Neutrophil (primary cell): ENCODE measurements at regions not wholly inside any gene's neighbourhood (a gene's known extent, or its start where the extent isn't known, plus 50 kb on each side); places are given as distances from the start of the nearest gene placed in this dataset.

Source experiments
- H3K27ac ChIP-seq: fragments of 200-600 bp; sonication (generic); 2 replicates; pipeline ENCODE4 v1.5.1; 2016; ENCODE audit warnings: mild to moderate bottlenecking, moderate library complexity
- H3K27me3 ChIP-seq: fragments of 200-600 bp; sonication (generic); 2 replicates; pipeline ENCODE4 v1.6.0; 2016; ENCODE audit warnings: mild to moderate bottlenecking
- H3K36me3 ChIP-seq: fragments of 200-600 bp; sonication (generic); 2 replicates; pipeline ENCODE4 v1.5.1; 2017
- H3K4me1 ChIP-seq, 2 experiments: fragments of 200-600 bp in 1 of 2; sonication (generic) in 1 of 2; 1 replicate in 1 of 2; 2 replicates in 1 of 2; pipeline versions ENCODE4 v1.5.1 to v1.6.1; 2013 to 2016; ENCODE audit warnings: low read depth in 1 of 2, low read length in 1 of 2, mild to moderate bottlenecking in 1 of 2, moderate library complexity in 1 of 2; ENCODE audit not compliant: control insufficient read depth in 1 of 2, insufficient read depth in 1 of 2
- H3K4me3 ChIP-seq, 2 experiments: fragments of 200-600 bp in 1 of 2; sonication (generic) in 1 of 2; 1 replicate in 1 of 2; 2 replicates in 1 of 2; pipeline ENCODE4 v1.5.1; 2013 to 2016; ENCODE audit warnings: low read depth in 1 of 2, low read length in 1 of 2, mild to moderate bottlenecking in 1 of 2, moderate library complexity in 1 of 2
- H3K9me3 ChIP-seq: fragments of 200-600 bp; sonication (generic); 2 replicates; pipeline ENCODE4 v1.5.1; 2016
- CTCF ChIP-seq: fragments of 200-600 bp; sonication (generic); IDR thresholded peaks from 2 replicates; pipeline ENCODE4 v1.5.1; 2016; ENCODE audit warnings: antibody characterized with exemption

DNA sequence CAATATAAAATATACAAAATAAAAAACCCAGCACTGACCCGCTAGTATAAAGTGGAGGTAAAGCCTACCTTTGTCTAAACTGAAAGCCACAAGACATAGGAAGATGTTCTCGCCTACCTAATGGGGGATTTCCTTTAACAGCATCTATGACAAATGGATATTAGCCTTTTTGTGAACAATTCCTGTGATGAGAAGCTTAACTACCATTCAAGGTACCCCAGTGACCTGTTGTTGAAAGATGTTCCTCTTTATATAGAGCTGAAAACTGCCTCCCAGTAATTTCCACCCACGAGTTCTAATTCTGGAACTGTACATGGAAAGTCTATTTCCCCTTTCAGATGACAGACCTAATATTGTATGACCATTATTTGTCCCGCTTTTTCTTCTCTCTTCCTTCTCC, 109.8 kb upstream of the RASGRP1 start:
- Histone ChIP-seq H3K36me3 (no peaks in the 10 kb centered on the region), H3K4me1 (peaks cover 5 to 9% of the 10 kb centered on the region in 2 experiments), H3K27ac (no peak overlapping the region), H3K27me3 (no peaks in the 10 kb centered on the region), H3K4me3 (no peak overlapping the region), H3K9me3 (no peaks in the 10 kb centered on the region)
- no peak for TF ChIP-seq CTCF

- Histone ChIP-seq H3K36me3 (no peaks in the 10 kb centered on the region), H3K9me3 (no peaks in the 10 kb centered on the region), H3K27ac (no peak overlapping the region), H3K27me3 (no peaks in the 10 kb centered on the region), H3K4me3 (no peak overlapping the region), H3K4me1 (no peaks in the 10 kb centered on the region)
- no peak for TF ChIP-seq CTCF
These were observed 113.7 kb upstream of the RASGRP1 start for GRCh38 chr15:38678281-38678680.

GRCh38 chr15:38680775-38681174, 116.2 kb upstream of the RASGRP1 start:
- Histone ChIP-seq H3K27me3 (no peaks in the 10 kb centered on the region), H3K27ac (no peak overlapping the region), H3K4me3 (no peak overlapping the region), H3K4me1 (no peaks in the 10 kb centered on the region), H3K9me3 (no peaks in the 10 kb centered on the region), H3K36me3 (no peaks in the 10 kb centered on the region)
- TF ChIP-seq CTCF, result no peak

GRCh38 chr15:38682363-38682762, 117.7 kb upstream of the RASGRP1 start:
- H3K4me1 ChIP-seq, result no peaks in the 10 kb centered on the region
- H3K4me3 ChIP-seq, result no peak overlapping the region
- H3K27ac ChIP-seq, result no peak overlapping the region
- TF ChIP-seq CTCF, result no peak
- H3K36me3 ChIP-seq, result no peaks in the 10 kb centered on the region
- H3K9me3 ChIP-seq, result no peaks in the 10 kb centered on the region
- H3K27me3 ChIP-seq, result no peaks in the 10 kb centered on the region

GRCh38 chr15:38682861-38683260, 118.2 kb upstream of the RASGRP1 start:
- Histone ChIP-seq H3K4me3 (no peak overlapping the region), H3K27me3 (no peaks in the 10 kb centered on the region), H3K36me3 (no peaks in the 10 kb centered on the region), H3K4me1 (no peaks in the 10 kb centered on the region), H3K27ac (no peak overlapping the region), H3K9me3 (no peaks in the 10 kb centered on the region)
- TF ChIP-seq CTCF, result no peak
